ENCODE measurements at regions not wholly inside any gene's neighbourhood (a gene's known extent, or its start where the extent isn't known, plus 50 kb on each side); places are given as distances from the start of the nearest gene placed in this dataset.

DNA sequence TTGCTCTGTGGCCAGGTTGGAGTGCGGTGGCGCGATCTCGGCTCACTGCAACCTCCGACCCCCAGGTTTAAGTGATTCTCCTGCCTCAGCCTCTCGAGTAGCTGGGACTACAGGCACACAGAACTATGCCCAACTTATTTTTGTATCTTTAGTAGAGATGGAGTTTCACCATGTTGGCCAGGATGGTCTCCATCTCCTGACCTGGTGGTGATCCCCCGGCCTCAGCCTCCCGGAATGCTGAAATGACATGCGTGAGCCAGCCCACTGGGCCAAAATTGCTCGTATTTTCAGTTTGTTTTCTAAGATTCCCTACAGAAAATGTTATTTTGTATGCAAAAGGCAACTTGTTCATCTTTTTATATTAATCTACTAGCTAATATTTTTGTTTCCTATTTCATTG lies 782.6 kb downstream of the TLE1 start:
- Histone ChIP-seq H3K4me3 (ENCODE audit: low read length, poor library complexity, severe bottlenecking) (no peak overlapping the region), H3K9ac (ENCODE audit: low read depth, low read length, poor library complexity, severe bottlenecking) (no peak overlapping the region), H3K9me2 (replicated peaks; ENCODE audit: low read depth, low read length) (no peaks in the 10 kb centered on the region), H3K36me3 (ENCODE audit: insufficient read depth, low read length) (no peaks in the 10 kb centered on the region), H3K27me3 (ENCODE audit: insufficient read depth, low read length, poor library complexity, severe bottlenecking) (no peaks in the 10 kb centered on the region), H3K4me2 (ENCODE audit: low read depth, low read length, poor library complexity, severe bottlenecking) (no peak overlapping the region), H3K4me1 (ENCODE audit: insufficient read depth, low read length, poor library complexity, severe bottlenecking) (no peaks in the 10 kb centered on the region), H3K79me2 (ENCODE audit: insufficient read depth, low read length) (no peaks in the 10 kb centered on the region), H3K9me3 (ENCODE audit: insufficient read depth, low read depth, low read length) (no peaks in the 10 kb centered on the region), H2AFZ (ENCODE audit: low read length) (no peak overlapping the region), H4K20me1 (ENCODE audit: insufficient read depth, low read length, poor library complexity, severe bottlenecking) (no peaks in the 10 kb centered on the region), H3F3A (ENCODE audit: low read depth) (no peaks in the 10 kb centered on the region)
- TF ChIP-seq EZH2phosphoT487 (IDR thresholded peaks at IDR 0.05; ENCODE audit: borderline replicate concordance) (no peak), CTCF (conservative IDR thresholded peaks at IDR 0.05; ENCODE audit: low read length) (no peak)

DNA sequence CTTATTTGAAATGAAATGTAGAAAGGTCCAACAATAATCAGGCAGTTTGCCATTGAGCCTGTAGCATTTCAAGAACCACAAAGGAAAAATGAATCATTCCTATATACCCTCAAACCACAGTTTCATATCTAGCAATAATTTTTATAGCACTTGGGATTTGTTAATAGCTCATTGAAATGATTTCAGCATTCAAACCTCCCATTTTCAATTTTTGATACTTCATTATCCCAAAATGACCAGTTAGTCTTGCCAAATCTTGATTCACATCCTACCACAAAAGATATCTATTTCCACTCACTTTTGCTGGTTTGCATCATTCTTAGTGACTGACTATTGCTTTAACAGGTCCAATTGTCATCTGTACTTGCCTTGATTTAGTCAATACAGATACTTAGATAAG lies 790.1 kb downstream of the TLE1 start:
- no peaks in the 10 kb centered on the region for H3F3A ChIP-seq (ENCODE audit: low read depth)
- no peaks in the 10 kb centered on the region for H3K9me2 ChIP-seq (replicated peaks; ENCODE audit: low read depth, low read length)
- no peak overlapping the region for H2AFZ ChIP-seq (ENCODE audit: low read length)
- H3K27me3 ChIP-seq (ENCODE audit: insufficient read depth, low read length, poor library complexity, severe bottlenecking) = no peaks in the 10 kb centered on the region
- H3K4me3 ChIP-seq (ENCODE audit: low read length, poor library complexity, severe bottlenecking) = no peak overlapping the region
- no peak for TF ChIP-seq CTCF (conservative IDR thresholded peaks at IDR 0.05; ENCODE audit: low read length)
- TF ChIP-seq EZH2phosphoT487 (IDR thresholded peaks at IDR 0.05; ENCODE audit: borderline replicate concordance) = no peak
- H3K4me1 ChIP-seq (ENCODE audit: insufficient read depth, low read length, poor library complexity, severe bottlenecking) = no peaks in the 10 kb centered on the region
- no peaks in the 10 kb centered on the region for H4K20me1 ChIP-seq (ENCODE audit: insufficient read depth, low read length, poor library complexity, severe bottlenecking)
- peaks cover 5% of the 10 kb centered on the region; the same call in 1 of the 2 replicates for H3K9me3 ChIP-seq (ENCODE audit: insufficient read depth, low read depth, low read length)
- H3K9ac ChIP-seq (ENCODE audit: low read depth, low read length, poor library complexity, severe bottlenecking) = no peak overlapping the region
- no peaks in the 10 kb centered on the region for H3K36me3 ChIP-seq (ENCODE audit: insufficient read depth, low read length)
- no peak overlapping the region for H3K4me2 ChIP-seq (ENCODE audit: low read depth, low read length, poor library complexity, severe bottlenecking)
- no peaks in the 10 kb centered on the region for H3K79me2 ChIP-seq (ENCODE audit: insufficient read depth, low read length)

DNA sequence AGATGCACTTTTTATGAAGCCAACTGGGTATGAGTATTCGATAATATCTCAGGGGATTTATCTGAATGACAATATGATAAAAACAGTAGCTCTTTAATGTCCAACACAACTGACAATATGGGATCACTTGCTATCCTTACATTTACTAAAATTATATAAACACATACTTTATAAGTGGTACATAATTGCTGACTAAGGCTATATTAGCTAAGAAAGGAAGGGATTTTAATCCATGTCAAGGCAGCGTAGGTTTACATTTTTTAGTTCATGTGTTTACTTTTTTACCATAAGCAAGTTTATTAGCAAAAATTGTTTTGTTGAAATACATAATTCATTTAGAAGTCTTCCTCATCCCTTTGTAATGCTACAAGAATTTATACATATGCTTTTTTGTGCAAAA lies 796.2 kb downstream of the TLE1 start:
- H3K36me3 ChIP-seq (ENCODE audit: insufficient read depth, low read length) = no peaks in the 10 kb centered on the region
- H3K9me3 ChIP-seq (ENCODE audit: insufficient read depth, low read depth, low read length) = peaks cover 5% of the 10 kb centered on the region; the same call in 1 of the 2 replicates
- H3K9ac ChIP-seq (ENCODE audit: low read depth, low read length, poor library complexity, severe bottlenecking) = no peak overlapping the region
- H3K79me2 ChIP-seq (ENCODE audit: insufficient read depth, low read length) = no peaks in the 10 kb centered on the region
- no peaks in the 10 kb centered on the region for H3F3A ChIP-seq (ENCODE audit: low read depth)
- H3K27me3 ChIP-seq (ENCODE audit: insufficient read depth, low read length, poor library complexity, severe bottlenecking) = no peaks in the 10 kb centered on the region
- no peak overlapping the region for H3K4me3 ChIP-seq (ENCODE audit: low read length, poor library complexity, severe bottlenecking)
- TF ChIP-seq EZH2phosphoT487 (IDR thresholded peaks at IDR 0.05; ENCODE audit: borderline replicate concordance) (no peak), CTCF (conservative IDR thresholded peaks at IDR 0.05; ENCODE audit: low read length) (no peak)
- no peak overlapping the region for H3K4me2 ChIP-seq (ENCODE audit: low read depth, low read length, poor library complexity, severe bottlenecking)
- no peaks in the 10 kb centered on the region for H3K4me1 ChIP-seq (ENCODE audit: insufficient read depth, low read length, poor library complexity, severe bottlenecking)
- no peaks in the 10 kb centered on the region for H4K20me1 ChIP-seq (ENCODE audit: insufficient read depth, low read length, poor library complexity, severe bottlenecking)
- no peak overlapping the region for H2AFZ ChIP-seq (ENCODE audit: low read length)
- no peaks in the 10 kb centered on the region for H3K9me2 ChIP-seq (replicated peaks; ENCODE audit: low read depth, low read length)

Data from Loucy (cell line).